ENCODE measurements at regions not wholly inside any gene's neighbourhood (a gene's known extent, or its start where the extent isn't known, plus 50 kb on each side); places are given as distances from the start of the nearest gene placed in this dataset.

GRCh38 chr4:110944501-110944900 lies 321.6 kb upstream of the PITX2 start:
- ATAC-seq = no peak
- H3K4me3 Mint-ChIP-seq = no peak overlapping the region
- CTCF ChIA-PET = no interaction called here
- H3K9me3 Mint-ChIP-seq (ENCODE audit: low read depth) = no peaks in the 10 kb centered on the region
- no peaks in the 10 kb centered on the region for H3K4me1 Mint-ChIP-seq
- no peak overlapping the region for H3K27ac Mint-ChIP-seq
- no peak for DNase-seq
- H3K36me3 Mint-ChIP-seq = no peaks in the 10 kb centered on the region
- no peaks in the 10 kb centered on the region for H3K27me3 Mint-ChIP-seq

GRCh38 chr4:110945600-110945999 lies 322.7 kb upstream of the PITX2 start:
- ATAC-seq (no peak), DNase-seq (no peak)
- CTCF ChIA-PET = no interaction called here
- H3K27ac Mint-ChIP-seq = no peak overlapping the region
- H3K36me3 Mint-ChIP-seq = no peaks in the 10 kb centered on the region
- no peak overlapping the region for H3K4me3 Mint-ChIP-seq
- no peaks in the 10 kb centered on the region for H3K27me3 Mint-ChIP-seq
- H3K9me3 Mint-ChIP-seq (ENCODE audit: low read depth) = peaks cover 4% of the 10 kb centered on the region
- no peaks in the 10 kb centered on the region for H3K4me1 Mint-ChIP-seq

DNA sequence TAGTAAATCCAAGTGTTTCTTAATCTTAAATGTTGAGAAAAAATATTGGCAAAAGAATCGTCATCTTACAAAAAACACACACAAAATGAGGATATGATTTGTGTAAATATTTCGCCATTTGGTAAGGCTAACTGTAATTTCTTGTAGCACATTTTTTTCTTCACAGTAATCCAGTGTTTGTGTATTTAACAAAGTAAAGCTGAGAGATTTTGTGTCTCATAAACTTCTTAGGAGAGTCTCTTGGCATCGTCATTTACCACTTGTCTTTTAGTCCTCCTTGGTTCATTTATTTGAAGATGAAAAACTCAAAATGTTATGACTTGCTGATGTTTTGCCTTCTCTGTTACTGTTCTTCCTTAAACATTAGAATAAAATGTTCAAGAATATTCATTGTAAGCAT lies 326.7 kb upstream of the PITX2 start:
- CTCF ChIA-PET = no interaction called here
- DNase-seq (no peak), ATAC-seq (no peak)
- Mint-ChIP-seq H3K4me3 (no peak overlapping the region), H3K27ac (no peak overlapping the region), H3K9me3 (ENCODE audit: low read depth) (peaks cover 4% of the 10 kb centered on the region), H3K4me1 (no peaks in the 10 kb centered on the region), H3K36me3 (no peaks in the 10 kb centered on the region), H3K27me3 (no peaks in the 10 kb centered on the region)

GRCh38 chr4:110950731-110951130 lies 327.9 kb upstream of the PITX2 start:
- ATAC-seq (no peak), DNase-seq (no peak)
- H3K4me3 Mint-ChIP-seq = no peak overlapping the region
- CTCF ChIA-PET = no interaction called here
- peaks cover 4% of the 10 kb centered on the region for H3K9me3 Mint-ChIP-seq (ENCODE audit: low read depth)
- H3K27me3 Mint-ChIP-seq = no peaks in the 10 kb centered on the region
- no peak overlapping the region for H3K27ac Mint-ChIP-seq
- no peaks in the 10 kb centered on the region for H3K36me3 Mint-ChIP-seq
- no peaks in the 10 kb centered on the region for H3K4me1 Mint-ChIP-seq

DNA sequence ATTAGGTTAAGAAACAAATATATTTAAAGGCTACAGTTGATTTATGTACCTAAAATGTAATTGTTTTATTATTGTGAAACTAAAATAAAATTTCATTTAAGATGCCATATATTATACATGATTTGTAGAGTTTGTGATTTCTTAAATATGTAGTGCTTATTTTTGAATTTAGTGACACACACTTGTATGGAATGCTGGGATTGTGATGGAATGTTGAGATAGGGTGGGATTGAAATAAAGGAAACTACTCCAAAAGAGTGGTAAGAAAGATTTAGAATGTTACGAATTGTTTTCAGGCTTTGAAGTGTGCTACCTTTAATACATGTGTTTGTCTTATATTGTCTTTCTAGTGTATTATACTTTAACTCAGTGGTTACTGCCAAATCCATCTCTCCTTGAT lies 330.3 kb upstream of the PITX2 start:
- no peak overlapping the region for H3K27ac Mint-ChIP-seq
- DNase-seq = no peak
- CTCF ChIA-PET = no interaction called here
- H3K4me1 Mint-ChIP-seq = no peaks in the 10 kb centered on the region
- H3K9me3 Mint-ChIP-seq (ENCODE audit: low read depth) = peaks cover 4% of the 10 kb centered on the region
- H3K27me3 Mint-ChIP-seq = no peaks in the 10 kb centered on the region
- no peak for ATAC-seq
- H3K4me3 Mint-ChIP-seq = no peak overlapping the region
- no peaks in the 10 kb centered on the region for H3K36me3 Mint-ChIP-seq

DNA sequence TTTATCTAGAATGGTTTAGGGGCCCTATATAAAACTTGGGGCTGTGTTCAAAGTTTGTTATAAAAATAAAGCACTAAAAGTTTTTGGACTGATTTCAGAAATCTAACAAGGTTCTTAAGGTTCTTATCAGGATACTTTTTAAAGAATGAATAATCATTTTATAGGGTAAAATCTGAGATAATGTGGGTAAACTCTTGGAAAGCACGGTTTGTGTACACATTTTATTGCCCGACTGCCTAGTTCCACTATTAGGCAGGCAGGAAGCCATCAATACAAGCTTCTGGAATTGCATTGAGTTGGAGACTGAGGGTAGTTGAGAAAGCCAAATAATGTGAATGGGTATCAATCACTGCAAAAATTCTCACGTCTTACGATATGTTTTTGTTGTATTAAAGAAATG lies 331.0 kb upstream of the PITX2 start:
- Mint-ChIP-seq H3K4me3 (no peak overlapping the region), H3K36me3 (no peaks in the 10 kb centered on the region), H3K9me3 (ENCODE audit: low read depth) (peaks cover 4% of the 10 kb centered on the region), H3K27ac (no peak overlapping the region), H3K27me3 (no peaks in the 10 kb centered on the region), H3K4me1 (no peaks in the 10 kb centered on the region)
- CTCF ChIA-PET = no interaction called here
- DNase-seq (no peak), ATAC-seq (no peak)

DNA sequence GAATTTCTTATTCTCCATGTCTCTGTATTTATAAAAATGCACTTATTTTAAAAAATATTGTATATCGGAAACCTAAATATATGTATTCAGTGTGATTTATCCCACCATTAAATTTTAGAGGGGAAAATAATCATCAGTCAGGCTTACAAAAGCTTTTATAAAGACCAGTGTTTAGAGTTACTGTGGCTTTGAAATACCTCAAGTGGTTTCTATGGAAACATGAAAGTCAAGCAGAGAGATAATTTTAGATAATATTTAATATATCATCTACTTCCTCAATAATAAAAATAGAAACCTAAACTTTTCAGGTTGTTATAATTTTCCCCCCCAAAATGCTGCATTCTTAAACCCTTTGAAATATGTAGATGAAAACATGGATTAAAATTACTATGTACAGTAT lies 332.9 kb upstream of the PITX2 start:
- no peak for ATAC-seq
- no peaks in the 10 kb centered on the region for H3K4me1 Mint-ChIP-seq
- CTCF ChIA-PET = no interaction called here
- H3K9me3 Mint-ChIP-seq (ENCODE audit: low read depth) = no peaks in the 10 kb centered on the region
- DNase-seq = no peak
- H3K36me3 Mint-ChIP-seq = no peaks in the 10 kb centered on the region
- H3K27me3 Mint-ChIP-seq = no peaks in the 10 kb centered on the region
- H3K27ac Mint-ChIP-seq = no peak overlapping the region
- H3K4me3 Mint-ChIP-seq = no peak overlapping the region

- no peak for ATAC-seq
- no peaks in the 10 kb centered on the region for H3K4me1 Mint-ChIP-seq
- H3K27ac Mint-ChIP-seq = no peak overlapping the region
- no peaks in the 10 kb centered on the region for H3K27me3 Mint-ChIP-seq
- peaks cover 3% of the 10 kb centered on the region for H3K9me3 Mint-ChIP-seq (ENCODE audit: low read depth)
- CTCF ChIA-PET = no interaction called here
- no peak overlapping the region for H3K4me3 Mint-ChIP-seq
- no peak for DNase-seq
- no peaks in the 10 kb centered on the region for H3K36me3 Mint-ChIP-seq
These were observed 336.3 kb upstream of the PITX2 start for GRCh38 chr4:110959041-110959643.

DNA sequence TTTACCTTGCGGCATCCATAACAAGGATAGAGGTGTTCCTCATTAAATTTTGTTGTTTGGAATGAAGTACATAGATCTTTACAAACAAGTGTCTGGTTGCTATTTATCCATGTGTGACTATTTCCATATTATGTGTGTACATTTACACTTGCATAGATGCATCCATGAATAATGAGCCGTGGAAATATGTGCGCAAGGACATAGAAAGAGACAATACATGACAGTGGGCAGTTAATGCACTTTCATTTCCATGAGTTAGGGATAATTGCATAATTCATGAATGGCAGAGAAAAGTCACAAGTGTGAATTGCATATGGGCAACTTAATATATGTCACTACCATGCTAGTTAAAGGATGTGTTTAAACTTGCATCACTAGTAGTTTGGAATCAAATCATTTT lies 338.2 kb upstream of the PITX2 start:
- DNase-seq (no peak), ATAC-seq (no peak)
- CTCF ChIA-PET = no interaction called here
- Mint-ChIP-seq H3K4me1 (no peaks in the 10 kb centered on the region), H3K36me3 (no peaks in the 10 kb centered on the region), H3K9me3 (ENCODE audit: low read depth) (peaks cover 3% of the 10 kb centered on the region), H3K4me3 (no peak overlapping the region), H3K27me3 (no peaks in the 10 kb centered on the region), H3K27ac (no peak overlapping the region)

DNA sequence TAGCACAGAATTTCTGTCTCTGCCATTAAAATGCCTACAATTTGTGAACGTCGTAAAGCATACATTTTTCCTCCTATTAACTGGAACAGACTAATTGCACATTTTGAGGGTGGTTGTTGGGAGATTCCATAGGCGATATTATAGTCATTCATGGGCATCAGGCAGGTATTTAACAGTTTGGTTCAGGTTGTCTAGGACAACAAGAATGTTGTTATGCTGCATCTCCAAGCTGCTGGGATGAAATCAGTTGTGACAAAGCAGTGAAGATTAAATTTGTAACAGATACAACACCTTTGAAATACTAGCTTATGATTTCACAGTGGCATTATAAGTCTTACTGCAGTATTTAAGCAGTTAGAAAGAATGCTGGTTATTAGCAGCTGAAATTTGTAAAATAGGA lies 339.7 kb upstream of the PITX2 start:
- no peak for DNase-seq
- H3K4me3 Mint-ChIP-seq = no peak overlapping the region
- no peaks in the 10 kb centered on the region for H3K4me1 Mint-ChIP-seq
- peaks cover 3% of the 10 kb centered on the region for H3K9me3 Mint-ChIP-seq (ENCODE audit: low read depth)
- no peak overlapping the region for H3K27ac Mint-ChIP-seq
- H3K36me3 Mint-ChIP-seq = no peaks in the 10 kb centered on the region
- CTCF ChIA-PET = no interaction called here
- ATAC-seq = no peak
- H3K27me3 Mint-ChIP-seq = no peaks in the 10 kb centered on the region

GRCh38 chr4:110963662-110964280 lies 340.9 kb upstream of the PITX2 start:
- Mint-ChIP-seq H3K4me3 (no peak overlapping the region), H3K36me3 (no peaks in the 10 kb centered on the region), H3K4me1 (no peaks in the 10 kb centered on the region), H3K9me3 (ENCODE audit: low read depth) (peaks cover 3% of the 10 kb centered on the region), H3K27ac (no peak overlapping the region), H3K27me3 (no peaks in the 10 kb centered on the region)
- no peak for ATAC-seq
- DNase-seq = no peak
- CTCF ChIA-PET = no interaction called here

DNA sequence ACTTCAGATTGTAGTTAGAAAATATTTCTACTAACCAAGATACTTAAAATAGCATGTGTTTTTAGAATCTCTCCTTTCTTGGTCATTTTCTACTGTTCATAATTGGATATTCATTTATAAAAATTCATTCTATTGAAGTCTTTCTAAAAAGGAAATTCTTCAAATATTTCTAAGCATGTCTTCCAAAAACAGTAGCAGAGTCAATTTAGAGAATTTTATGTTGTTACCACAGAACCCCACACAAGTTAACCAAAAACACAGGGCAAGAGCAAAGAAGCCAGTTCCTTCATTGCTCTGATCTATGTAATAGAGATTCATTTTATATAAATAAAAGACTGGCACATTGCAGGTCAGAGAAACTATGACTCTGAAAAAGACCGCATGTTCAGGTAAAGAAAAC lies 345.1 kb upstream of the PITX2 start:
- Mint-ChIP-seq H3K27me3 (no peaks in the 10 kb centered on the region), H3K4me3 (no peak overlapping the region), H3K27ac (no peak overlapping the region), H3K4me1 (no peaks in the 10 kb centered on the region), H3K9me3 (ENCODE audit: low read depth) (no peaks in the 10 kb centered on the region), H3K36me3 (no peaks in the 10 kb centered on the region)
- CTCF ChIA-PET = no interaction called here
- no peak for ATAC-seq
- no peak for DNase-seq

DNA sequence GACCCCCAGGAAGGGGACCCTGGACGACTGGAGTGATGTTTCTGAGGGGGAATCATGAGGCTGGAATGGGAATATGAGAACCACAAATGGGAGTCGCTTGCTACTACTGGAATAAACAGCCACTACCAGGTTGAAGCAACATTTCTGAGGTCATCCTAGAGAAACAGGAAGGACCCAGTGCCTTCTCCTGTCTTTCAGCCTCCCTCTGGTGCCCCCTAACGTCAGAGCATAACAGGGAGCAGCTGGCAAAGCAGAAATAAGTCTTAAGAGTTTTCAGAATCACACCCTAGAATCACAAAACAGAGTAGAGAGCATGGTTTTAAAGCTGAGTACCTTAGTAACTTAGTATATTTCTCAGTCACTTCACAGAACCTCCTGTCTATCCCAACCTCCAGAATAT lies 347.8 kb upstream of the PITX2 start:
- CTCF ChIA-PET = no interaction called here
- ATAC-seq (no peak), DNase-seq (no peak)
- no peaks in the 10 kb centered on the region for H3K27me3 Mint-ChIP-seq
- H3K4me3 Mint-ChIP-seq = no peak overlapping the region
- H3K4me1 Mint-ChIP-seq = no peaks in the 10 kb centered on the region
- H3K36me3 Mint-ChIP-seq = no peaks in the 10 kb centered on the region
- no peak overlapping the region for H3K27ac Mint-ChIP-seq
- H3K9me3 Mint-ChIP-seq (ENCODE audit: low read depth) = no peaks in the 10 kb centered on the region

DNA sequence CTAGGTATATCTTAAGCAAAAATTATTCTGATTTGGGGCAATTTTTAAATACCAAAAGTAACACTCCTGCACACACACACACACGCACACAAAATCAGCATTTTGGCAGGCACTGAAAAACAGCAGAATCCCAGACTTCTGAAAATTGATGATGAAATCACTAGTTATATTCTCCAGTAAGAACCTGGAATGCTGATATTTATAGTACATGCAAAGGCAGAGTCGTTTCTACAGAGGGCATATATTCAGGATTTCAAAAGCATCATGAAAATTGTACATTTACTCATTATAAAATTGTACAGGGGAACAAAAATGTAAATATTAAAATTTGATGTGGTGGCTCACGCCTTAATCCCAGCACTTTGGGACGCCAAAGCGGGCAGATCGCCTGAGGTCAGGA lies 352.5 kb upstream of the PITX2 start:
- peaks cover 6% of the 10 kb centered on the region for H3K9me3 Mint-ChIP-seq (ENCODE audit: low read depth)
- H3K4me3 Mint-ChIP-seq = no peak overlapping the region
- ATAC-seq = no peak
- no peaks in the 10 kb centered on the region for H3K27me3 Mint-ChIP-seq
- no peaks in the 10 kb centered on the region for H3K4me1 Mint-ChIP-seq
- CTCF ChIA-PET = no interaction called here
- DNase-seq = no peak
- no peaks in the 10 kb centered on the region for H3K36me3 Mint-ChIP-seq
- H3K27ac Mint-ChIP-seq = no peak overlapping the region

- no peaks in the 10 kb centered on the region for H3K36me3 Mint-ChIP-seq
- CTCF ChIA-PET = no interaction called here
- DNase-seq (no peak), ATAC-seq (no peak)
- peaks cover 6% of the 10 kb centered on the region for H3K9me3 Mint-ChIP-seq (ENCODE audit: low read depth)
- H3K27ac Mint-ChIP-seq = no peak overlapping the region
- H3K4me1 Mint-ChIP-seq = no peaks in the 10 kb centered on the region
- H3K4me3 Mint-ChIP-seq = no peak overlapping the region
- no peaks in the 10 kb centered on the region for H3K27me3 Mint-ChIP-seq
These were observed 354.7 kb upstream of the PITX2 start for GRCh38 chr4:110977554-110977953.

All from activated CD8-positive, alpha-beta memory T cell treated with anti-CD3 and anti-CD28 coated beads, Interleukin-2, amount 10 ng/mL, durations not matched to agents 7 days and 5 days (primary cell).